GM23248 (cell line): ENCODE measurements at regions not wholly inside any gene's neighbourhood (a gene's known extent, or its start where the extent isn't known, plus 50 kb on each side); places are given as distances from the start of the nearest gene placed in this dataset.

ENCODE experiments used
- DNase-seq: peaks from one replicate; pipeline ENCODE4 v3.0.0-alpha.2; 2015
- H2AFZ ChIP-seq: fragments of 200-600 bp; sonication (generic); 2 replicates; pipeline ENCODE4 v1.6.1; 2016; ENCODE audit warnings: antibody characterized with exemption
- H3F3A ChIP-seq: fragments of 200-600 bp; sonication (generic); 2 replicates; pipeline ENCODE4 v1.6.1; 2016; ENCODE audit warnings: mild to moderate bottlenecking, antibody characterized with exemption, mixed run types; ENCODE audit not compliant: insufficient read depth
- H3K27ac ChIP-seq: fragments of 200-600 bp; sonication (generic); 2 replicates; pipeline ENCODE4 v1.5.1; 2016; ENCODE audit warnings: mild to moderate bottlenecking
- H3K27me3 ChIP-seq: fragments of 200-600 bp; sonication (generic); replicated peaks from 2 replicates; pipeline ENCODE4 v1.6.1; 2016; ENCODE audit warnings: mild to moderate bottlenecking; ENCODE audit not compliant: insufficient read depth
- H3K36me3 ChIP-seq: fragments of 200-600 bp; sonication (generic); 2 replicates; pipeline ENCODE4 v1.6.1; 2016; ENCODE audit warnings: low read depth, mild to moderate bottlenecking
- H3K4me1 ChIP-seq: fragments of 200-600 bp; sonication (generic); 2 replicates; pipeline ENCODE4 v1.6.1; 2016; ENCODE audit warnings: mild to moderate bottlenecking; ENCODE audit not compliant: insufficient read depth
- H3K4me2 ChIP-seq: fragments of 200-600 bp; sonication (generic); one replicate; pipeline ENCODE4 v1.6.1; 2016; ENCODE audit warnings: mild to moderate bottlenecking; ENCODE audit not compliant: unreplicated experiment
- H3K4me3 ChIP-seq: fragments of 200-600 bp; sonication (generic); 2 replicates; pipeline ENCODE4 v1.5.1; 2016; ENCODE audit warnings: mild to moderate bottlenecking
- H3K79me2 ChIP-seq: fragments of 200-600 bp; sonication (generic); 2 replicates; pipeline ENCODE4 v1.6.1; 2016; ENCODE audit warnings: mild to moderate bottlenecking; ENCODE audit not compliant: insufficient read depth
- H3K9ac ChIP-seq: fragments of 200-600 bp; sonication (generic); 2 replicates; pipeline ENCODE4 v1.6.1; 2016; ENCODE audit warnings: mild to moderate bottlenecking
- H3K9me2 ChIP-seq: fragments of 200-600 bp; sonication (generic); 2 replicates; pipeline ENCODE4 v1.6.1; 2016; ENCODE audit warnings: mixed run types, mild to moderate bottlenecking, moderate library complexity; ENCODE audit not compliant: insufficient read depth
- H3K9me3 ChIP-seq: fragments of 200-600 bp; sonication (generic); one replicate; pipeline ENCODE4 v1.6.1; 2017; ENCODE audit warnings: low read depth
- H4K20me1 ChIP-seq: fragments of 200-600 bp; sonication (generic); 2 replicates; pipeline ENCODE4 v1.6.0; 2016; ENCODE audit not compliant: insufficient read depth
- EZH2 ChIP-seq: fragments of 200-600 bp; sonication (generic); IDR thresholded peaks from 2 replicates; pipeline ENCODE4 v1.6.1; 2018; ENCODE audit warnings: antibody characterized with exemption, mild to moderate bottlenecking; ENCODE audit not compliant: insufficient read depth, poor library complexity, severe bottlenecking
- EZH2phosphoT487 ChIP-seq: fragments of 200-600 bp; sonication (generic); IDR thresholded peaks from 2 replicates; pipeline ENCODE4 v1.6.1; 2018; ENCODE audit warnings: antibody characterized with exemption, moderate library complexity, mild to moderate bottlenecking, low read depth; ENCODE audit not compliant: insufficient read depth
- WGBS, 2 experiments: methylation state at CpG; one replicate each; pipeline ENCODE4 v1.1.6; 2015 to 2017; ENCODE audit warnings: low lambda C conversion rate in 2 of 2, low coverage in 1 of 2; ENCODE audit errors: missing lambda C conversion rate in 2 of 2; 5-methylcytosine and 5-hydroxymethylcytosine counted together
- in situ Hi-C: fragments of 300-500 bp; cut with MboI; formaldehyde crosslinking; loops from 2 replicates; pipeline ENCODE4 v1.15.0; 2020

DNA sequence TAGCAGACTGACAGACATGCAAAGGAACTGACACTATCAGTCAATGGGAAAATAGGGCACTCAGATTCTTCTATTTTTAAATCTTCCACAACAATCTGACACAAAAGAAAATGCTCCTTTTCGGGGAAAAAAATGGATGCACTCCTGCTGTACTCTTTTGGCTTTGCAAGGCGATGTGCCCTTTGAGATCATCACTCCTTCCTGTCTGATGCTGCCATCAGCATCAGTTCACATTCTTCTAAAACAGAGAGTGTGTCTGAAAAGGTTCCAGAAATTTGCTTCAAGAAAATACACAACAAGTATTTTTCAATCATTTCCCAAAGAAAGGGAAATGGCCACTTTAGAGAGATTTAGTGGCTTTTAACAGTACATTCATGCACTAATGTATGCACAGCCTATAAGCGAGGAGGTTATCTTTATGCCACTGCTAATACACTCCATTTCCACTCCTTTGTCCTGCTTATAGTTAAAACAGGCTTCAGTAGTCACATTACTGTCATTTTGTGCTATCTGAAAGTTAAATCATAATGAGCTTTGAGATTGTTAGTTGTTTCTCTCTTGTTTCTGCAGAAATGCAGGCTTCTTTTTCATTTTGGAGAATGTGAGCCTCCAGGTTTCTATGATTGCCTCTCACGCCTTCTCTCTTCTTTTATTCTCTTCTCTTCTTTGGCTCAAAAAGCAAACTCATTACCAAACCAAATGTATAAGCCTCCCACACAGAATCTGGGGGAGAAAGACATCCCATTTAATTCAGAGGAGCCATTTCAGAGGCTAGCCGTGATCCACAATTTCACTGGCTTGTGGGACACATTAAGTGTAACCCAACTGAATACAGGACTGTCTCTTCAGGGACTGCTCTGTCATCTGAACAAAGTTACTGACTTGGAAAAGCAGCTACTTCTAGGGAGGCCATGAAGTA, 110.9 kb upstream of the CCDC196 start:
- H3K27ac ChIP-seq, result no peak overlapping the region
- H2AFZ ChIP-seq, result no peak overlapping the region
- no peak for TF ChIP-seq EZH2phosphoT487
- TF ChIP-seq EZH2, result no peak
- 43 to 50% methylated on average over 5 of the region's 5 CpGs for WGBS, 2 experiments
- H3K79me2 ChIP-seq, result no peaks in the 10 kb centered on the region
- DNase-seq, result no peak
- in situ Hi-C loops, result no loop called here
- no peak overlapping the region for H3K4me3 ChIP-seq
- H3K4me2 ChIP-seq, result no peak overlapping the region
- no peaks in the 10 kb centered on the region for H3K9me3 ChIP-seq
- no peaks in the 10 kb centered on the region for H3K9me2 ChIP-seq
- H3K4me1 ChIP-seq, result no peaks in the 10 kb centered on the region
- no peaks in the 10 kb centered on the region for H3F3A ChIP-seq
- no peaks in the 10 kb centered on the region for H3K36me3 ChIP-seq
- H4K20me1 ChIP-seq, result no peaks in the 10 kb centered on the region
- H3K27me3 ChIP-seq, result no peaks in the 10 kb centered on the region
- H3K9ac ChIP-seq, result no peak overlapping the region

DNA sequence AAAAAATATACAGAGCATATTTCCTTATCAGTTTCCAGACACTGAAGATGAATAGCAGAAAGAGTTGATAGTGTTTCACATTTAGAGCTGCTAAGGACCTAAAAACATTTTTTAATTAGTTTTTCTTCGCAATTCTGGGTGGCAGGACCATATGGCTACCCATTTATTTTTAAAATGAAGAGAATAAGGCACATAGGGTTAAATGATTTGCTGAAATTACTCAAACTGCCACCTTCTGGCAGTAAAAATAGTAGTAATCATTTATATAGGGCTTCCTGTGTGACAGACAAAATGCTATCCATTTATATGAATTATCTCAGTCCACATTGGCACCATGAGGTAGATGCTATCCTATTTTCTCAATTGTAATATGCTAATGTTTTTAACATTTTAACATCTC, 108.6 kb upstream of the CCDC196 start:
- in situ Hi-C loops, result no loop called here
- Histone ChIP-seq H3K36me3 (no peaks in the 10 kb centered on the region), H3K9me2 (no peaks in the 10 kb centered on the region), H3F3A (no peaks in the 10 kb centered on the region), H2AFZ (no peak overlapping the region), H3K27me3 (no peaks in the 10 kb centered on the region), H3K79me2 (no peaks in the 10 kb centered on the region), H3K4me1 (no peaks in the 10 kb centered on the region), H3K9me3 (no peaks in the 10 kb centered on the region), H3K4me2 (no peak overlapping the region), H4K20me1 (no peaks in the 10 kb centered on the region), H3K4me3 (no peak overlapping the region), H3K9ac (no peak overlapping the region), H3K27ac (no peak overlapping the region)
- TF ChIP-seq EZH2 (no peak), EZH2phosphoT487 (no peak)
- WGBS, 2 experiments, result 20 to 33% methylated on average over 1 of the region's 1 CpG
- DNase-seq, result no peak

DNA sequence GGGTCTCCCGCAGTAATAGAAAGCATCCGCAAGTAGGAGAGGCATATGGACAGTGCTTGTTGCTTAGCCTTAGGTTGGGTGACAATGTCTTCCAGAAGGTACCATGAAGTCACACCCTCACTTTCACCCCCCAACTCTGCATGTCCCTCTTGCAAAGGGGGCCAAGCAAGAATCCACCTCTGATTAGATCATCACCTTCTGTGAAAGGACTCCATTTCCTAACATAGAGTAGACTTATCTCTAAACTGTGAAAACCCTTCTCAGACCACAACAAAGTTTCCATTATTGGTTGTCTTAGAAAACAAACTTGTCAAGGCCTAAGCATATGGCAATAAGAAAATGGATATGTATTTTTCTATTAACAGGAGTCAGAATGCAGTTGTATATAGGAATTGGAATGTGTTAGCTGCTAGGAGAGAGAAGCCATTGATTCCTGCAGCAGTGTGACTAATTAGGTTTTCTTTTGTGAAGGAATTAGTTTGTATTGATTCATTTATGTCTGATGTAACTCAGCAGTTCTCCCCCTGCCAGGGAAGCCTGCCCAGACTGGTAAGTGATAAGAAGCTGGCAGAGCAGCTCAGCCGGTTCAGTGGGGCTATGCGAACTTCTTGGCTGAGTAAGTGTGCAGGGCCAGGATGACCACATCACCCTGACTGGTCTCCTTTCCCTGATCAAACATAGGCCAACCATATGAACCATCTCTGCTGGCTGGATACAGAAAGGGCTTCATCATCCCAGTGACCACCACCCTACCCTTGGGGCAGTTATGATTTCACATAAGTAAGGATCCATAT, 107.3 kb upstream of the CCDC196 start:
- no peak for TF ChIP-seq EZH2
- no peak for TF ChIP-seq EZH2phosphoT487
- H3K79me2 ChIP-seq, result no peaks in the 10 kb centered on the region
- no peaks in the 10 kb centered on the region for H3K9me2 ChIP-seq
- DNase-seq, result no peak
- in situ Hi-C loops, result no loop called here
- H2AFZ ChIP-seq, result no peak overlapping the region
- H3K27ac ChIP-seq, result no peak overlapping the region
- WGBS, 2 experiments, result 83 to 89% methylated on average over 4 of the region's 4 CpGs
- H3F3A ChIP-seq, result no peaks in the 10 kb centered on the region
- H3K9ac ChIP-seq, result no peak overlapping the region
- no peaks in the 10 kb centered on the region for H3K4me1 ChIP-seq
- H4K20me1 ChIP-seq, result no peaks in the 10 kb centered on the region
- no peak overlapping the region for H3K4me2 ChIP-seq
- H3K36me3 ChIP-seq, result no peaks in the 10 kb centered on the region
- no peak overlapping the region for H3K4me3 ChIP-seq
- no peaks in the 10 kb centered on the region for H3K27me3 ChIP-seq
- no peaks in the 10 kb centered on the region for H3K9me3 ChIP-seq

DNA sequence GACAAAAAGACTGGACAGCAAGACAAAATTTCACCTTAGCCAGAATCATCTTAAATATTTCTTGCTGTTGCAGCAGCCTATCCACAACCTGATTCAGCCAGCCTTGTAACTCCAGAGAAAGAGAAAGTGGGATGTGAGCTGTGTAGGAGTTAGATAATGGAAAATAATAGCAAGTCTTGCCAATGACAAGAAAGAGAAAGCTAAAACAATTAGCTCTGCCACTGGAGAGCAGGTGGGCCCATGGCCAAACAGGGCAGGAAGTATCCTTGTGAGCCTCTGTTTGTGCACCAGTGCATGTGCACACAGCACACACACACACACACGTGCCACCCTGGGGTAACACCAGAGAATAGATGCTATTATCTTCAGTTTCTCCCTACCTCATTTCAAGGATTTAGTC, 106.0 kb upstream of the CCDC196 start:
- Histone ChIP-seq H3K4me3 (no peak overlapping the region), H3K36me3 (no peaks in the 10 kb centered on the region), H3K9me3 (no peaks in the 10 kb centered on the region), H2AFZ (no peak overlapping the region), H3K27ac (no peak overlapping the region), H3K79me2 (no peaks in the 10 kb centered on the region), H3K9me2 (no peaks in the 10 kb centered on the region), H3F3A (no peaks in the 10 kb centered on the region), H3K27me3 (no peaks in the 10 kb centered on the region), H3K9ac (no peak overlapping the region), H3K4me2 (no peak overlapping the region), H4K20me1 (no peaks in the 10 kb centered on the region), H3K4me1 (no peaks in the 10 kb centered on the region)
- no peak for DNase-seq
- TF ChIP-seq EZH2phosphoT487, result no peak
- no peak for TF ChIP-seq EZH2
- in situ Hi-C loops, result no loop called here
- 25 to 31% methylated on average over 1 of the region's 1 CpG for WGBS, 2 experiments
